Upper lobe of left lung (tissue), 4 donors: ENCODE measurements at regions not wholly inside any gene's neighbourhood (a gene's known extent, or its start where the extent isn't known, plus 50 kb on each side); places are given as distances from the start of the nearest gene placed in this dataset.

ENCODE experiments used
- CTCF ChIP-seq, 6 experiments: fragments of 450-650 bp in 4 of 6; fragments of 200-600 bp in 2 of 6; sonication (generic) in 2 of 6; IDR thresholded peaks; one replicate each; pipeline ENCODE4 v1.5.1; 2016 to 2019; ENCODE audit warnings: antibody characterized with exemption in 6 of 6
- POLR2AphosphoS5 ChIP-seq, 2 donors: sonication (generic); formaldehyde crosslinking; IDR thresholded peaks; one replicate each; pipeline ENCODE4 v1.5.1; 2017; ENCODE audit warnings: antibody characterized with exemption in 2 of 2

- TF ChIP-seq CTCF (IDR thresholded peaks at IDR 0.05) (no peak), POLR2AphosphoS5 (IDR thresholded peaks at IDR 0.05) (no peak)
Observed at GRCh38 chr18:49652881-49653724, 91.2 kb downstream of the LIPG start.
